Amniotic stem cell (primary cell): ENCODE measurements at regions not wholly inside any gene's neighbourhood (a gene's known extent, or its start where the extent isn't known, plus 50 kb on each side); places are given as distances from the start of the nearest gene placed in this dataset.
A peak's percentile ranks its signal among the peaks of the same experiment; 100 is the strongest.
"Not testable (repeated sequence)": the region's sequence is repeated elsewhere in the genome, so short reads cannot be mapped to it uniquely, and the experiment has no call there.

Source experiments
- DNase-seq: peaks from one replicate; lab custom pipeline; 2025; lab: John Stamatoyannopoulos, UW

GRCh38 chr5:8805653-8806052, 740.2 kb downstream of the SEMA5A start:
- no peak for DNase-seq

DNA sequence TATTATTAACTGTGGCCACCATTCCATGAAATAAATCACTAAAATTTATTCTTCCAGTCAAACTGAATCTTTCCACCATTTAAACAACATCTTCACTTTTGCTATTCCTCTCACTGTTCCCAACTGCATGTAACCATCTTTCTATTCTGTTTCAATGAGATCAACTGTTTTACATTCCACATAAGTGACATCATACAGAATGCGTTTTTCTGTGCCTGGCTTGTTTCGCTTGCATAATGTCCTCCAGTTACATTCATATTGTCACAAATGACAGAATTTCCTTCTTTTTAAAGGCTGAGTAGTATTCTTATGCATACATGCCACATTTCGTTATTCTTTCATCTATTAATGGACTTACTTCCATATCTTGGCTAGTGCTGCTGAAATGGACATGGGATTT, 738.2 kb downstream of the SEMA5A start:
- DNase-seq, result no peak

- DNase-seq, result no peak
These were observed 734.3 kb downstream of the SEMA5A start for GRCh38 chr5:8811581-8811980.

DNA sequence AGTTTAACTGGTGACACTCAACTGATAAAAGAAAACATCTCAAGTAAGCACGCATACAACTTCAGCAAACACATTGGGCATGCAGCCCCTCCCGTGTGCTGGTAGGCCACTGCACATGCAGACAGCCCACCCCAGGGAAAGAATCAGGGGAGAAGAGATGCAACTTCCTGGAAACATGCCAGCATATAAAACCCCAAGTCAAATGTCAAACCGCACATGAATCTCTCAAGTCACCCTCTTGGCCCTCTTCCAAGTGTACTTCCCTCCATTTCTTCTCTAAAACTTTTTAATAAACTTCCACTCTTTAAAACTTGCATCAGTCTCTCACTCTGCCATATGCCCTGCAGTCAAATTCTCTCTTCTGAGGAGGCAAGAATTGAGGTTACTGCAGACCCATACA, 732.7 kb downstream of the SEMA5A start:
- DNase-seq, result no peak

GRCh38 chr5:8814105-8814504, 731.8 kb downstream of the SEMA5A start:
- no peak for DNase-seq

GRCh38 chr5:8824371-8824770, 721.5 kb downstream of the SEMA5A start:
- DNase-seq, result no peak

DNA sequence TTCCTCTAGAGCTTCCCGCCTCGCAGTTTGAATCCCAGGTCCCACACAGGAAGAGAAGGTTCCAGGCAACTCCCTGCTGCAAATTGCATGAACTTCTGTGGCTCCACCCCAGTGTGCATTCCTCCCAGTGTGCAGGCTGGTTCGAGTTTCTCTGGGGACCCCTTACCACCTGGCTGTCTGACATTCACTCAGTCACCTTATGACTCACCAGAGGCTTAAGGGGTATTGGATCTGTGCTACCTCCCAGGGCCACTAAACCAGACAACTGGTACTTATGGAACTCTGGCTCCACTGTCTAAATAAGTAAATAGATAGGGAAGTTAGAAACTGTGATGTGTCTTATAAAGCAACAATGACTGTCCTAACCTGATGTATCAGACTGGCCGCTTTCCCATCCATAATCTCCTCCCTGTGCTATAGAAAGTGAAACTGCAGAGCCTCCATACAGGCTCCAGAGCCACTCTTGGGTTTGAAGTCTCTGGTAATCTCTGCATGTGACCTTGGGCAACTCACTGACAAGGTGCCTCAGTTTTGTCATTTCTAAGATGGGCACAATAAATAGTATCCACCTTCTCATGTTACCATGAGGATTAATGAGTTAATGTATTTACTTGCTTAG, 720.6 kb downstream of the SEMA5A start:
- DNase-seq, result no peak

DNA sequence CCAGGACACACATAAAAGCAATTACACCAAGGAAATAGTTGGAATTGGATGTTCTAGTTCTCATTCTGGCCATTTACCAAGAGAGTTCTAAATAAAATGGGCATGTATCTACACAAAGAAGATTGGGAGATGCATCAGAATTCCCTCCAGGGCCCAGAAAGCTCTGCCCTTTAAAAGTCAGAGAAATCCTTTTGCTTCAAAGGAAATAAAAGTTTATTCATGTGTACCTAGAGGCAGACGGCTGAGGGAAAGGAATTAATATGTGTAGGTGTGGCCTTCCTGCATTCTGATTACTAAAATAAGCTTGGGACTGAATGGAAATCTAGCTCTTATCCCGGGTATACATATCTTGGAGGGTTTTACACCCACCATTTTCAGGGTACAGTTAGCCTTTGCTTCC, 719.4 kb downstream of the SEMA5A start:
- no peak for DNase-seq

- no peak for DNase-seq
These were observed 718.2 kb downstream of the SEMA5A start for GRCh38 chr5:8827696-8828095.

DNA sequence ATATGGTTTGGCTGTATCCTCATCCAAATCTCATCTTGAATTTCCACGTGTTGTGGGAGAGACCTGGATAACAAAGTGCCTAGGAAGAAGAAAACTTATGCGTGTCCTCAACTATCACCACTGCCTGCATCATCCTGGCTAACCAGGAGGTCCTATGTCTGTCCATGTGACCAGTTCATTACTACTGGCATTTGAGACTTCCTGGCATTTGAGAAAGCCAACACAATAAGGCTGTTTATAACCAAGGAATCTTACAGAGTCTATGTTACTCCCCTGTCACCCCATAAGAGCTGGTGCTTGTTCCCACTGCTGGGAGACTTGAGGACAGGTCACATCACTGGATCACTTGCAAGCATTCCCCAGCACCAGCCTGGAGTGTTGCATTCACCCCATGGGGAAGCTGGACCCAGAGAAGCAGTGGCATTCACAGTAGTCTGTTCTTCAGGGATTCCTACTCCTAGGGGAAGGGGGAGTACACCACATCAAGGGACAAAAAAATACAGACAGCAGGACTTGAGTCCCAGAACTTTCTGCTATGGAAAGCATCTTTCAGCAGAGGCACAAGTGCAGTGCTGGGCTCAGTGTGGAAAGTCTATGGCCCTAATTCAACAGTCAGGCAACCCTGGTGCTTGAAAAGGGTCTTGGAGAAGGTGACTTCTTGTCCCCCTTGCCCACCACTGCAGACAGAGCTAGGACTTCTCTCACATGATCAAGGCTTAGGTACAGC, 717.1 kb downstream of the SEMA5A start:
- DNase-seq, result no peak

- DNase-seq, result peak; percentile 94
These were observed 716.4 kb downstream of the SEMA5A start for GRCh38 chr5:8829323-8830029.

DNA sequence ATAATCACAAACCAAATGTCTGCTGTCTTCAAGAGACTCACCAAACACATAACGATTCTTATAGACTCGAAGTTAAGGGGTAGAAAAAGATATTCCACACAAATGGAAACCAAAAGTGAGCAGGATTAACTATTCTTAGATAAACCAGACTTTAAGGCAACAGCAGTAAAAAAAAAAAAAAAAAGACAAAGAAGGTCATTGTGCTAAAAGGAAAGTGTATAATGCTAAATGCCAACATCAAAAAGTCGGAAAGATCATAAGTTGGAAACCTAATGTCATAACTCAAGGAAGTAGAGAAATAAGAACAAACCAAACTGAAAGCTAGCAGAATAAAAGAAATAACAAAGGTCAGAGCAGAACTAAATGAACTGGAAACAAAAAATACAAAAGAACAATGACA, 714.6 kb downstream of the SEMA5A start:
- no peak for DNase-seq

GRCh38 chr5:8831854-8832253, 714.0 kb downstream of the SEMA5A start:
- DNase-seq, result no peak

GRCh38 chr5:8839361-8840055, 706.4 kb downstream of the SEMA5A start:
- DNase-seq, result no peak

DNA sequence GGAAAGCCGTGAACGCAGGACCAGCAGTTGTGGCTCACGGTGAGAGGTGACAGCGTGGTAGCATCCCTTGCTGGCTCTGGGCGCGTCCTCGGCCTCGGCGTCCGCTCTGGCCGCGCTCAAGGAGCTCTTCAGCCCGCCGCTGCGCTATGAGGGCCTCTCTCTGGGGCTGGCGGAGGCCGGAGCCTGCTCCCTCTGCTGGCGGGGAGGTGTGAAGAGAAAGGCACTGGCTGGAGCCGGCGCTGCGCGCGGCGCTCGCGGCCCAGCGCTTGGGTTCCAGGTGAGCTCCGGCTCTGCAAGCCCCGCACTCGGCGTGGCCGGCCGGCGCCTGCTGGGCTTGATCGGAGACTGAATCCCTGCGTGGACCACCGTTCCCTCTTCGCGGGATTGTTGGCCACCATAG, 705.6 kb downstream of the SEMA5A start:
- no peak for DNase-seq

DNA sequence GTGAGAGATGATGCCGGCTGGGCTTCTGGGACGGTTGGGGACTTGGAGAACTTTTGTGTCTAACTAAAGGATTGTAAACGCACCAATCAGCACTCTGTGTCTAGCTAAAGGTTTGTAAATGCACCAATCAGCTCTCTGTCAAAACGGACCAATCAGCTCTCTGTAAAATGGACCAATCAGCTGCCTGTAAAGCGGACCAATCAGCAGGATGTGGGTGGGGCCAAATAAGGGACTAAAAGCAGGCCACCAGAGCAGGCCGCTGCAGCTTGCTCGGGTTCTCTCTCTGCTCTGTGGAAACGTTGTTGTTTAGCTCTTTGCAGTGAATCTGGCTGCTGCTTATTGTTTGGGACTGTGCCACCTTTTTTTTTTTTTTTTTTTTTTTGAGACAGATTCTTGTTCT, 705.1 kb downstream of the SEMA5A start:
- not testable (repeated sequence) for DNase-seq

- DNase-seq, result peak; percentile 6
These were observed 702.8 kb downstream of the SEMA5A start for GRCh38 chr5:8842971-8843551.

DNA sequence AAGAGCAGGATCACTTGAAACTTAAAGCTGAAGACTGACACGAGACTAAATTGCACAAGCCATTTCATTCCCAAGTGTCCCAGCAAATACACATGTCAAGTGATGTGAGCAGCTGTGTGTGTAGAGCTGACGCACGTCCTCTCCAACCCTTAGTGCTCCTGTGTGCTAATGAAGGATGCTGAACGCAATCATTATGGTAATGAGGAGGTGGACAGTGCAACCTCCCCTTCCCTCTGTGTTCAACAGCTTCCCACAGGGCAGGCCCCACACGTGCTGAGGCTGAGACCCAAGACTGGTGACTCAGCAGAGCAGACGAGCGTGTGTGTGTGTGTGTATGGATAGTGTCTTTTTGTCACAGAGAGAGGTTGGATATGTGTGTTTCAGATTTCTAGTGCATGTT, 702.1 kb downstream of the SEMA5A start:
- DNase-seq, result no peak

DNA sequence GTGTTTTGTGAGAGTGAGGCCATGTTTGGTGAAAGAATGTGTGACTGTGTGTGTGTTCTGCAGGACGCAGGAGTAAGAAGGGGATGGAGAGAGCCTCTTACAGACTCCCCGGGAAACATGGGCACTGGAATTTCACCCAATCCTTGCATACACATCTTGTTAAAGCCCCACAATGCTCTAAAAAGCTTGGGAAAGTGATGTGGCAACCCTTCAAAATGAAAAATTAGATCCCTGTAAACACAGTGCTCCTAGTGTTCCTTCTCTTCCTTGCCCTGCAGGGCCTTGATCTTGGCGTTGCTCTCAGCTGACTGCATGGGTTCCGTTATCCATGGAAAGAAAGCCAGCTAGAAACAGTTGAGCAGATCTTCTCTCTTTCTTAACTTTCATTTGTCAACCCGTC, 701.7 kb downstream of the SEMA5A start:
- DNase-seq, result no peak

DNA sequence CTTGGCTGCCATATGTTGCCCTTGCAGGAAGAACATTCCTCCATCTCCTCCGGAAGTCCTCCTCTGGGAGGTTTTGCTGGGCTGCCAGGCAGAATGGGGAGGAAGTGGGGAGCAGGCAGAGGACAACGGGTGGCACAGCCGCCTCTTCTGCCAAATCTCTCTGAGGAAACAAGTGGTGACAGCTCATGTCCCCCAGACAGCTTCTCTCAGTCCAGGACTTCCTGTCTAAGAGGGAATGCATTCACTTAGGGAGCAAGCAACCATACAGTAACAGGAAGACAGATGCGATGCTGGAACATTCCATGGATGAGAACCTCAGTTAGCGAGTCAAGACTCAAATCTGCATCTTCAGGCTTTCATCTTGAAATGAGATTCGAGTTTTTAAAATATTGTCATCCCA, 701.0 kb downstream of the SEMA5A start:
- DNase-seq, result no peak

GRCh38 chr5:8845296-8845695, 700.6 kb downstream of the SEMA5A start:
- no peak for DNase-seq

DNA sequence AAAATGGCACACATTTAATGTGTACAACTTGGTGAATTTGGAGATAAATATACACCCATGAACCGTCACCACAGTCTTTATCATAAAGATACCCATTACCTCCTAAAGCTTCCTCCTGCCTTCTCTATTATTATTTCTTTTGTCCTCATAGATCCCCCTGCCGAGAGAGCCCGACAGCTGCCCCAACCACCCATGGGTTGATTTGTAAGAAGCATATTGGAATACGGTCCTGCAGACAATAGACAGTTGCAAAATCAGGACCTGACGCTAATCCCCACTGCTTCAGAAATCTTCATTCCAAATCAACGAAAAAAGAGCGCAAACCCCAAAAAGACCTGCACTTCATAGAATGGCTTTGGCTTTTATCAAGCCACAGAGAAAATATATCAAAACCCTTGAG, 697.5 kb downstream of the SEMA5A start:
- DNase-seq, result no peak
